ENCODE measurements at regions not wholly inside any gene's neighbourhood (a gene's known extent, or its start where the extent isn't known, plus 50 kb on each side); places are given as distances from the start of the nearest gene placed in this dataset.

GRCh38 chr3:87761795-87762194, 297.0 kb downstream of the CGGBP1 start:
- no peaks in the 10 kb centered on the region for H3K9me3 ChIP-seq
- H3K27ac ChIP-seq: no peak overlapping the region
- TF ChIP-seq POLR2A (IDR thresholded peaks at IDR 0.05) (no peak), EP300 (IDR thresholded peaks at IDR 0.05; ENCODE audit: low read depth) (no peak), POLR2AphosphoS5 (IDR thresholded peaks at IDR 0.05) (no peak)
- TF ChIP-seq, protein P1, sequence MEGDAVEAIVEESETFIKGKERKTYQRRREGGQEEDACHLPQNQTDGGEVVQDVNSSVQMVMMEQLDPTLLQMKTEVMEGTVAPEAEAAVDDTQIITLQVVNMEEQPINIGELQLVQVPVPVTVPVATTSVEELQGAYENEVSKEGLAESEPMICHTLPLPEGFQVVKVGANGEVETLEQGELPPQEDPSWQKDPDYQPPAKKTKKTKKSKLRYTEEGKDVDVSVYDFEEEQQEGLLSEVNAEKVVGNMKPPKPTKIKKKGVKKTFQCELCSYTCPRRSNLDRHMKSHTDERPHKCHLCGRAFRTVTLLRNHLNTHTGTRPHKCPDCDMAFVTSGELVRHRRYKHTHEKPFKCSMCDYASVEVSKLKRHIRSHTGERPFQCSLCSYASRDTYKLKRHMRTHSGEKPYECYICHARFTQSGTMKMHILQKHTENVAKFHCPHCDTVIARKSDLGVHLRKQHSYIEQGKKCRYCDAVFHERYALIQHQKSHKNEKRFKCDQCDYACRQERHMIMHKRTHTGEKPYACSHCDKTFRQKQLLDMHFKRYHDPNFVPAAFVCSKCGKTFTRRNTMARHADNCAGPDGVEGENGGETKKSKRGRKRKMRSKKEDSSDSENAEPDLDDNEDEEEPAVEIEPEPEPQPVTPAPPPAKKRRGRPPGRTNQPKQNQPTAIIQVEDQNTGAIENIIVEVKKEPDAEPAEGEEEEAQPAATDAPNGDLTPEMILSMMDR (IDR thresholded peaks at IDR 0.05): no peak
- no peak overlapping the region for H3K4me3 ChIP-seq
- no peaks in the 10 kb centered on the region for H3K4me1 ChIP-seq
- H3K27me3 ChIP-seq: no peaks in the 10 kb centered on the region
- no peak for DNase-seq
- WGBS, 2 donors (ENCODE audit: low coverage in 1 of 2): 95 to 97% methylated on average over 11 to 17 of the region's 17 CpGs
- intact Hi-C loops (cut with DNase I; ENCODE audit: low total_unique reads) (no loop called here), in situ Hi-C loops (cut with MboI; ENCODE audit: low pct_ligation_motif_present in 1 of 4, low pct_unique_long_range_greater_than_20kb in 1 of 4, low sequenced_read_pairs in 3 of 4) (loop anchor here in 2 of 4 donors (25.0 kb wide), 2 partner anchors 251 to 351 kb away; no protein-coding TSS in a partner anchor)
- H3K36me3 ChIP-seq: no peaks in the 10 kb centered on the region

DNA sequence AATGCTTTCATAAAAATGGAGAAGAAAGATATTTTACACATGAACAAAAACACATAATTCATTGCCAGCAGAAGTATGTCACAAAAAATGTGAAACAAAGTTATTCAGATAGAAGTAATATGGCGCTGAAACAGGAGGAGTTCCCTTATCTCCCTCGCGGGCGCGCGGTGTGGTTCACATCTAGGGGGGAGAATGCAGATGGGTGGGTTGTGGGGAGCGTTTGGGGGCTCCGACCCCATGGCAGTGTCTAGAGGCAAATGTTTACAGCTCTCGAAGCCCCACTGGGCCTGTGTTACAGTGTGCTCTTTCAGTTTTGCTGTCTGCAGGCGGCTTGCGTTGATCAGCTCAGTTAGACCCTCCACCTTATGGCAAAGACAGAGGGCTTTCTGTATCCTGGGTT, 297.5 kb downstream of the CGGBP1 start:
- Histone ChIP-seq H3K27me3 (no peaks in the 10 kb centered on the region), H3K27ac (no peak overlapping the region), H3K4me3 (no peak overlapping the region), H3K9me3 (no peaks in the 10 kb centered on the region), H3K4me1 (no peaks in the 10 kb centered on the region), H3K36me3 (no peaks in the 10 kb centered on the region)
- TF ChIP-seq, protein P1 (IDR thresholded peaks at IDR 0.05): no peak
- no peak for TF ChIP-seq EP300 (IDR thresholded peaks at IDR 0.05; ENCODE audit: low read depth)
- TF ChIP-seq POLR2A (IDR thresholded peaks at IDR 0.05): no peak
- no peak for TF ChIP-seq POLR2AphosphoS5 (IDR thresholded peaks at IDR 0.05)
- intact Hi-C loops (cut with DNase I; ENCODE audit: low total_unique reads): no loop called here
- in situ Hi-C loops (cut with MboI; ENCODE audit: low pct_ligation_motif_present in 1 of 4, low pct_unique_long_range_greater_than_20kb in 1 of 4, low sequenced_read_pairs in 3 of 4): loop anchor here in 2 of 4 donors (25.0 kb wide), 2 partner anchors 251 to 351 kb away; no protein-coding TSS in a partner anchor
- no peak for DNase-seq
- WGBS, 2 donors (ENCODE audit: low coverage in 1 of 2): 95 to 98% methylated on average over 8 to 11 of the region's 11 CpGs

GRCh38 chr3:87756616-87757015, 302.2 kb downstream of the CGGBP1 start:
- no peaks in the 10 kb centered on the region for H3K4me1 ChIP-seq
- H3K27ac ChIP-seq: no peak overlapping the region
- no peak overlapping the region for H3K4me3 ChIP-seq
- H3K9me3 ChIP-seq: no peaks in the 10 kb centered on the region
- H3K36me3 ChIP-seq: no peaks in the 10 kb centered on the region
- intact Hi-C loops (cut with DNase I; ENCODE audit: low total_unique reads): no loop called here
- DNase-seq: no peak
- 61 to 75% methylated on average over 1 of the region's 1 CpG for WGBS, 2 donors (ENCODE audit: low coverage in 1 of 2)
- in situ Hi-C loops (cut with MboI; ENCODE audit: low pct_ligation_motif_present in 1 of 4, low pct_unique_long_range_greater_than_20kb in 1 of 4, low sequenced_read_pairs in 3 of 4): loop anchor here in 2 of 4 donors (25.0 kb wide), 2 partner anchors 256 to 356 kb away; no protein-coding TSS in a partner anchor
- no peaks in the 10 kb centered on the region for H3K27me3 ChIP-seq
- TF ChIP-seq POLR2A (IDR thresholded peaks at IDR 0.05): no peak
- no peak for TF ChIP-seq POLR2AphosphoS5 (IDR thresholded peaks at IDR 0.05)
- TF ChIP-seq, protein P1 (IDR thresholded peaks at IDR 0.05): no peak
- no peak for TF ChIP-seq EP300 (IDR thresholded peaks at IDR 0.05; ENCODE audit: low read depth)

DNA sequence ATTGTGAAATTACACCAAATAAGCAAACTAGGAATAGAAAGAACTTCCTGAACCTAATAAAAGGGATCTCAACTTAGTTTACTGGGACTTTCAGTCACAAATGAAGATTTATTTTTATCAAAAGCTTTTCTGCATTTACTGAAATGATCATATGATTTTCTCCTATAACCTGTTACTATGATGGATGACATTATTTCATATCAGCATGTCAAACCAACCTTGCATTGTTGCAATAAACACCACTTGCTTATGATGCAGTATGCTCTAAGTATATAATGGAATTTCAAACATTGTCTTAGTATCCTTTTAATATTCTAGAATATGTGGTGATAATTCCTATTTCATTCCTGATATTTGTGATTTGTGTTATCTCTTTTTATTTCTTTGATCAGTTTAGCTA, 303.0 kb downstream of the CGGBP1 start:
- Histone ChIP-seq H3K36me3 (no peaks in the 10 kb centered on the region), H3K27ac (no peak overlapping the region), H3K27me3 (no peaks in the 10 kb centered on the region), H3K9me3 (no peaks in the 10 kb centered on the region), H3K4me1 (no peaks in the 10 kb centered on the region), H3K4me3 (no peak overlapping the region)
- intact Hi-C loops (cut with DNase I; ENCODE audit: low total_unique reads): no loop called here
- in situ Hi-C loops (cut with MboI; ENCODE audit: low pct_ligation_motif_present in 1 of 4, low pct_unique_long_range_greater_than_20kb in 1 of 4, low sequenced_read_pairs in 3 of 4): loop anchor here in 2 of 4 donors (25.0 kb wide), 2 partner anchors 256 to 356 kb away; no protein-coding TSS in a partner anchor
- no peak for DNase-seq
- TF ChIP-seq POLR2AphosphoS5 (IDR thresholded peaks at IDR 0.05) (no peak), POLR2A (IDR thresholded peaks at IDR 0.05) (no peak), EP300 (IDR thresholded peaks at IDR 0.05; ENCODE audit: low read depth) (no peak)
- TF ChIP-seq, protein P1 (IDR thresholded peaks at IDR 0.05): no peak
